T-helper 9 cell (primary cell): ENCODE measurements at regions not wholly inside any gene's neighbourhood (a gene's known extent, or its start where the extent isn't known, plus 50 kb on each side); places are given as distances from the start of the nearest gene placed in this dataset.
A peak's percentile ranks its signal among the peaks of the same experiment; 100 is the strongest.
"Not testable (repeated sequence)": the region's sequence is repeated elsewhere in the genome, so short reads cannot be mapped to it uniquely, and the experiment has no call there.

Source experiments
- DNase-seq: peaks from one replicate; pipeline ENCODE4 v3.0.0-alpha.2; 2020

- DNase-seq = not testable (repeated sequence)
These were observed 114.5 kb upstream of the CHD1 start for GRCh38 chr5:99043257-99043656.

DNA sequence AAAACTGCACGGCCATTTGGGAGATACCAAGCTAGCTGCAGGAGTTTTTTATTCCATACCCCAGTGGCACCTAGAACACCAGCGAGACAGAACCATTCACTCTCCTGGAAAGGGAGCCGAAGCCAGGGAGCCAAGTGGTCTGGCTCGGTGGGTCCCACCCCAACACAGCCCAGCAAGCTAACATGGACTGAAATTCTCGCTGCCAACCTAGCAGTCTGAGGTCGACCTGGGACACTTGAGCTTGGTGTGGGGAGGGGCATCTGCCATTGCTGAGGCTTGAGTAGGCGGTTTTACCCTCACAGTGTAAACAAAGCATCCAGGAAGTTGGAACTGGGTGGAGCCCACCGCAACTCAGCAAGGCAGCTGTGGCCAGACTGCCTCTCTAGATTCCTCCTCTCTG is 108.9 kb upstream of the CHD1 start:
- peak; percentile 40 for DNase-seq

- DNase-seq = no peak
These were observed 107.1 kb upstream of the CHD1 start for GRCh38 chr5:99035942-99036341.

DNA sequence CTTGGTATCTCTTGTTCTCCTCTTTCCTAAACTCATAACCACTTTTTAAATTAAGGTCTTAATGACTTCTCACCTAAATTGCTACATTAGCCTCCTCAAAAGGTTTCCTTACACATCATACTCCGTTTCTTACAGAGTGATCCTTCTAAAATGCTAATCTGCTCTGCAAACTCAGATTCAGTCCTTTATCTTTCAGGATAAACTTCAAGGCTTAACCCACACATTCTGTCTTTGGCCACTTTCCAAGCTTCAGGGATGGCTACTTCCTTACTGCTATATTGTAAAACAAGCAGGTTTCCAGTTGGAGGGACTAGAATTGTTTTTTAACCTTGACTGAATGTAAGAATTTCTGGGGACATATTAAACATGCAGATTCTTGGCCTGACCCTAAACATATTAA is 105.5 kb upstream of the CHD1 start:
- no peak for DNase-seq

DNA sequence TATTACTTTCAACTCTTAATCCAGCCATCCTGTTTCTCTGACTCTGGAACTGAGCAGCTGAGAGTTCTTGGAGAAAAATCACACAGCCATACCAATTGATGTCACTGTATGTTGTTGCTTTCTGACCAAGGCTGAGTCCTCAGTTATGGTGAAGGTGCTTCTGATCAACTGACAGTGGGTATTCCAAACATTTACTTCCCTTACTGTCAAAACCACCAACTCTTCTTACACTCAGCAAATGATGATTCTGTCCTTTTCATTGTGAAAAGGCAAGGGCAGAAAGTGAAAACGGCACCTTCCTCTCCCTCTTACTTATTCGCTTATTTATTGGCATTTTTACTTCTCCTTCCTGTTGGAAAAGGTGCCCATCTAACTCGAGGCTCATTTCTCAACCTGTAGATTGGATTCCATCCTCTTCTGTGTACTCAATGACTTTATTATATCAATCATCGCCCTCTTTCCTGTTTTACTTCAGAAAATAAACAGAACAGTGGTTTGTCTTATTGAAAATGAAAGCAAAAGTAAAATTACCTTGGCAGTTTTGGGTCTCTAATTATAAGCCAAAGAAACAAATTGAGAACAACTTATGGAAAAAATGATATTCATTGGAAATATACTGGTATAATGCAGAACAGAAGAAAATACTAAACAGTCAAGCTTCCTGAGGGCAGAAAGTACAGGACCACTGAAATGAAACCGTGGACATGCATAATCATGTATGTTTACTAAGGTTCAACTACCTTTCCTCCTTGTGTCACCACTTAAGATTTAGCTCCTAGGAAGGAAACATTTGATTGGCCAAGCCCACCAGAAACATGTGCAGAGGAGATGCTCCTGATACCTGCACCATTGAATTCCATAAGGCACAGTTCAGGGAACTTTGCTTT is 104.5 kb upstream of the CHD1 start:
- DNase-seq = no peak

DNA sequence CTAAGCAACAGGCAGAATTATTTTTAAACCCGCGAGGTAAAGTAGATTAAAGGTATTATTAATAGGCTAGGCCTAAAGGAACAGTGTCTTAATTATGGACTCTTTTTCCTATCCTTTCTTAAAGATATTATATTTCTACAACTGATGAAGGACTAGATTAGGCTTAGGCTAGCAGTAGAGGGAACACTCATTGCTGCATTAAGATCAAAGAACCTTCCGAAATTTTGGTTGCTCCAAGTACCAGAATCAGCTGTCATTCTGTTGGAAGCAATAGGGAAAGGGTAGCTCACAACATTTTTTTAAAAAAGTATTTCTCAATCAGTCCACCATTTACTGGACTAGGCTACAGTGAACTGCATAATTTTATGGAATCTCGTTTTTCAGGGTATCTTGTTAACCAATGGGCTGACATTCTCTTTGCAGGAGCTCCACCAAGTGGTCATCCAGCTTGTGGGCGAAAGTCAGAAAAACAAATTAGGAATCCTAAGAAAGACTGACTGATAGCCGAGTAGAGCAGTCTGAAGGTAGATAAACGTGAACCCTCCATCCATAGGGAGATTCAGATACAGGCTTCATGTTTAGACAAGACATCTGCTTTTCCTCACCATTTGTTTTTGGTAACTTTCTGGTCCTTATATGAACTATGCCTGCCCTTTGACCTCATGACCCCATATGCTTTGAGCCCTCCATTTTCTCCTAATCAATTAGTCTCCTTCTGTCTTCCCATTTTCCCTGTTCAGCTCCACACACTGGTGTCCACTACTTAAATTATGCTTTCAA is 103.6 kb upstream of the CHD1 start:
- DNase-seq = no peak

DNA sequence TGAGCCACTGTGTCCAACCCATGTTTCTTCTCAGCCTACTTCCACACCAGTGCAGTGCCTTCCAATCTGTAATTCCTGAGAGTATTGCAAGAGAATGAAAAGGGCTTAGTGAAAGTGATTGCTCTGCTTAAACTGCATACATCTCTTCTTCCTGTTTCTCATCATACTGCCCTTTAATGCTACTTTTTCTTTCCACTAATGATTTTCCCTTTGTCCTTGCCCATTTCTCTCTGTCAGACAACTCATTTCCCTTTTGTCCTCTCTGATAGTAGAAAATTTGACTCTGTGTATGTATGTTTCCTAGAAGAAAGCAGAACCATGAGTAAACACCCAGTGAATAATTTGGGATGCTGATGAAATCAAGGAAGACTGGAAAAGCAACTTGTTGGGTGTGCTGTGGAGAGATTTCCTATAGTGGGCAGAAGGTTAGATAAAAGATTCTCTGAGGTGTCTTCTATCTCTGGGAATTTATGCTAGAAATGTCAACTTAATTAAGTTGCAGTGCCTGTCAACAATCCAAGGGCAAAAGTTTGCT is 102.2 kb upstream of the CHD1 start:
- DNase-seq = no peak

DNA sequence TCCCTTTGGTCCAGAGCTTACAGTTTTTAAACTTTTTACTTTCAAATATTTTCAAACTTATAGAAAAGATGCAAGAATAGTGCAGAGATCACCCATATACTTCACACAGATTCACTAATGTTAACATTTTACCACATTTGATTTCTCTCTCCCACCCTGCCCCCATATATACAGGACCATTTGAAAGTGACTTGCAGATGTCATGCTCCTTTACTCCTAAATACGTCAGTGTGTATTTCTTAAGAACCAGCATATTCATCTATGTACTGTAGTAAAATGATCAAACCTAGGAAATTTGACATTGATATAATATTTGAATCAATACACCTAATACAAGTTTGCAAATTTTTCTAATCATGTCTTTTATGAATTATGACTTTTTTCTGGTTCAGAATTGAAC is 100.4 kb upstream of the CHD1 start:
- no peak for DNase-seq

DNA sequence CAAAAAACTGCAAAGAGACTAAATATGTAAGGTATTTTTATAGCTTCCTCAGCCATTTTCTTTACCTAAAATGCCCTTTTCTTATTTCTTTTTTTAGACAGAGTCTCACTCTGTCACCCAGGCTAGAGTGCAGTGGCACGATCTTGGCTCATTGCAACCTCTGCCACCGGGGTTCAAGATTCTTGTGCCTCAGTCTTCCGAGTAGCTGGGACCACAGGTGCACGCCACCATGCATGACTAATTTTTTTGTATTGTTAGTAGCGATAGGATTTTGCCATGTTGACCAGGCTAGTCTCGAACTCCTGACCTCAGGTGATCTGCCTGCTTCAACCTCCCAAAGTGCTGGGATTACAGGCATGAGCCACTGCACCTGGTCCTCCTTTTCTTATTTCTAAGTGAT is 99.4 kb upstream of the CHD1 start:
- not testable (repeated sequence) for DNase-seq

- no peak for DNase-seq
These were observed 96.7 kb upstream of the CHD1 start for GRCh38 chr5:99025298-99026045.

GRCh38 chr5:99023330-99023729 is 94.5 kb upstream of the CHD1 start:
- DNase-seq = no peak

DNA sequence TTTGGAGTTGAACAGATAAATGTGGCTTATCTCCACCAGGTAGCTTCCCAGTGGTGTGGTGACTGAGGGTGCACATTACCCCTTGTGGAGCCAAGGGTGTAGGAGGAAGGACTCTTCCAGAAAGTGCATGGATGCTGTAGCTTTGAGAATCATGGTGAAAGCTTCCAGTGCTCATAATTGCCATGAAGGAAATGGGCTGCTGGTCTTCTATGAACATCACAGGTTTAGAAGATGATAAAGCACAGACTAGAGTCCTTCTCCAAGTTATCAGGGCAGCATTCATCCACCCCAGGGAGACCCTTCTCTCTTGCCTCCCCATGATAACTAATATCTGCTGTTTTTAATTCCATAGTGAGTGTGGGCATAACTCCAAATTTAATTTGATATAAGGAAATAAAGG is 93.4 kb upstream of the CHD1 start:
- DNase-seq = no peak

DNA sequence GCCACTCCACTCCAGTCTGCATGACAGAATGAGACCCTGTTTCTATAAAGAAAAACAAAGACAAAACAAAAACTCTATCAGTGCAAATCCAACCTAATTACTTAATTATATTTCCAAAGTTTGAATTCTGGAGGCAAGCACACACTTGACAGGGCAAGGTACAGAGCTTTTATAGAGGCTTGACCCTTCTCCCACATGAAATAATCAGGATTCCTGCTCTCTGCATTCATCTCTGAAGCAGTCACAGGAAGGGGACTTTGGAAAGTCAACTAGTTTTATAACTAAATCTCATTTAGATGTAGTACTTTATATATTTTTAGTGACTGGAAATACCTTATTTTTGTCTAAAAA is 91.9 kb upstream of the CHD1 start:
- no peak for DNase-seq

- no peak for DNase-seq
These were observed 91.2 kb upstream of the CHD1 start for GRCh38 chr5:99019812-99020697.

- no peak for DNase-seq
These were observed 90.4 kb upstream of the CHD1 start for GRCh38 chr5:99019254-99019653.

- no peak for DNase-seq
These were observed 81.5 kb upstream of the CHD1 start for GRCh38 chr5:99010294-99010693.

- not testable (repeated sequence) for DNase-seq
These were observed 79.2 kb upstream of the CHD1 start for GRCh38 chr5:99008009-99008408.

DNA sequence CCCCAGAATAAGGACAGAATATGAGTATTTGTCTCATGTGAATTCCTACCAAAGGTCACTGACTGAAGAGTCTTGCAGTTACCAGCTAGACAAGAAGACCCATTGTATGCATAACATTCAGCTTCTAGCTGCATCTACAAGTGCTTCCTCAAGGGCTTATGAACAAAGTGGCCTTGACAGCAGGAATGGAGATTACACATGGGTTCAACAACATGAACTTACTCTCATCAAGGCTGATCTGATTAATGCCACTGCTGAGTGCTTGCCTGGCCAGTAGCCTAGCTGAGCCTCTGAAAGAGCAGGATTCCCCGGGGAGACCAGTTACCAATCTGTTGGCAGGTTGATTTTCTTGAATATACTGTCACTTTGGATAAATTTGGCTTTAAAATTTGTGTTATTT is 76.7 kb upstream of the CHD1 start:
- no peak for DNase-seq

- DNase-seq = no peak
These were observed 76.2 kb upstream of the CHD1 start for GRCh38 chr5:99004960-99005359.

DNA sequence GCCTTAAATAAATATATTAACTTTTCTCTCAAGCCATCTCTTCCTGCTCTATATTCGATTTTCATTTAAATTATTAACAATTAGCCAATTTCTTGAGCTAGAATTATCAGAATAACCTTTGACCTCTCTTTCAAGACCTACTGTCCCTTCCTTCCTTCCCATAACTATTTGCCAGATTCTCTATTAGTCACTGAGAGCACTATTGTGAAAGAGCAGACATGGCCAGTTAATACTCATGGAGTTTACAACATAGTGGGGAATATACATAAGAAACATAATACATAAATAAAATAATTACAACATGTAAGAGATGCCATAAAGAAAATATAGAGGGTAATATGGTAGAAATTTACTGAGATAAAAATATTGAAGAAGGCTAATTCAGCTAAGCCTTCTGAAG is 72.1 kb upstream of the CHD1 start:
- DNase-seq = no peak

- no peak for DNase-seq
These were observed 71.4 kb upstream of the CHD1 start for GRCh38 chr5:99000221-99000620.

DNA sequence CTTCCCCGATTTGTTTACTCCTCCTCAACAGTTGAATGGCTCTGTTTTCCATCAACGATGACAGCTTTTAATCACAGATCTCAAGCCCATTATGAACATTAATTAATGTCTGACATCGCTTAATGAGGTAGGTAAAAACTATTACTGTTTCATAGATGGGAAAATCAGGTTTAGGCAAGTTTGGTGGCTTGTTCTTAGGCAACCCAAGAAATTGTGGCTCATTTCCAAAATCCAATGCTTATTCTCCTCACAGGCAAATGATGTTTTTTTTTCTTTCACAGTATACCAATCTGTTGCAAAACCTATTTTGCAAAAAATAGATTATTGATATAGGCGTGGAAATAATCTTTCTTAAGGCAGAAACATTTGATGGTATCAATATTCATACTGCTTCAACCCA is 70.8 kb upstream of the CHD1 start:
- no peak for DNase-seq
